Muscle layer of colon (tissue), 2 donors: ENCODE measurements at regions not wholly inside any gene's neighbourhood (a gene's known extent, or its start where the extent isn't known, plus 50 kb on each side); places are given as distances from the start of the nearest gene placed in this dataset.
"Not testable (repeated sequence)": the region's sequence is repeated elsewhere in the genome, so short reads cannot be mapped to it uniquely, and the experiment has no call there.

ENCODE experiments used
- H3K27ac ChIP-seq: one replicate; pipeline ENCODE4 v1.7.0; 2013; ENCODE audit warnings: low read depth, mild to moderate bottlenecking, low read length, moderate library complexity
- H3K27me3 ChIP-seq, 2 donors: one replicate each; pipeline ENCODE4 v1.7.0; 2013; ENCODE audit warnings: low read length in 2 of 2, mild to moderate bottlenecking in 2 of 2; ENCODE audit not compliant: insufficient read depth in 2 of 2, control insufficient read depth in 1 of 2
- H3K36me3 ChIP-seq: one replicate; pipeline ENCODE4 v1.7.0; 2013; ENCODE audit warnings: mild to moderate bottlenecking, low read length; ENCODE audit not compliant: insufficient read depth
- H3K4me1 ChIP-seq: one replicate; pipeline ENCODE4 v1.7.0; 2013; ENCODE audit warnings: mild to moderate bottlenecking, low read length; ENCODE audit not compliant: insufficient read depth
- H3K4me3 ChIP-seq, 2 donors: one replicate each; pipeline ENCODE4 v1.7.0; 2013; ENCODE audit warnings: low read length in 2 of 2, low read depth in 1 of 2, mild to moderate bottlenecking in 1 of 2, moderate library complexity in 1 of 2
- H3K9ac ChIP-seq: one replicate; pipeline ENCODE4 v1.7.0; 2013; ENCODE audit warnings: low read length
- H3K9me3 ChIP-seq: one replicate; pipeline ENCODE4 v1.7.0; 2013; ENCODE audit warnings: mild to moderate bottlenecking, low read length
- donor health status: abdominal sarcoma.
- donor health status: Adenocarcinoma of cecum.

DNA sequence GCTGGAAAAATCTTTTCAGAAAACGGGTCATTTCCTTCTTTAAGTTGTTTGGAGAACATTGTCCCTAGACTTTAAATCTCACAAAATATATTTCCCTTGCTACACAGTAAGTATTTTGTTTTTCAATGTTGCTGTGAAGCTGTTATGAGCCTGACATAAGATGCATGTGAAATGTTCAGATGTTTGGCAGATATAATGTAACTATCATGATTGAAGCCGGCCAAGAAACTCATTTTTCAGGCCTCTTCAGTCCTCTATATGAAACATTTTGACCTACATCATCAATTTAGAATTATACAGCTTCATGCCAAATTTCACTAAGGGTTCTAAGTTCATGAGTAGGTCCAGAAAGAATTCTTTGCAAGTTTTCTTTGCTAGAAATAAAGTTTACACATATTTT is 133.8 kb downstream of the JRKL start:
- Histone ChIP-seq H3K27ac (no peak overlapping the region), H3K27me3 (no peaks in the 10 kb centered on the region)

DNA sequence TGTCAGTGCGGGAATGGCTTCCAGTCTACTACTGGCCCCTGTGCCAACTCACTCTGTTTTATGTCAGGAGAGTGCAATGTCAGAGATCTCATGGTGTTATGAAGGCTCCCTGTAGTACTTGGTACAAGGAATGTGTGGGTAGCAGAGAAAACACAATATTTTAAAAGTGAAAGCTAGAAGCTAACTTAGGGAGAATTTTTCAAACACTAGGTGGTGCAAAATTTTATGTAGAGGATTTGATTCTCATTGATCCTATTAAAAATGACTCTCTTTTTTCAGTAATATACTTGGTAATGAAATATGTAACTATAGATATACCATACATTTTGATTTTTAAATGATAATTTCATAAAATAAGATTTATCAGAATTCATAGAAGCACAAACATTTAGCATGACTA is 134.7 kb downstream of the JRKL start:
- H3K9me3 ChIP-seq = no peaks in the 10 kb centered on the region
- H3K4me1 ChIP-seq = no peaks in the 10 kb centered on the region
- no peak overlapping the region for H3K9ac ChIP-seq
- no peaks in the 10 kb centered on the region for H3K27me3 ChIP-seq
- H3K36me3 ChIP-seq = no peaks in the 10 kb centered on the region
- no peak overlapping the region for H3K4me3 ChIP-seq
- H3K27ac ChIP-seq = no peak overlapping the region

More for the DNA sequence above, 133.8 kb downstream of the JRKL start:
- Histone ChIP-seq H3K36me3 (no peaks in the 10 kb centered on the region), H3K4me1 (no peaks in the 10 kb centered on the region), H3K4me3 (no peak overlapping the region), H3K9me3 (no peaks in the 10 kb centered on the region), H3K9ac (no peak overlapping the region)

DNA sequence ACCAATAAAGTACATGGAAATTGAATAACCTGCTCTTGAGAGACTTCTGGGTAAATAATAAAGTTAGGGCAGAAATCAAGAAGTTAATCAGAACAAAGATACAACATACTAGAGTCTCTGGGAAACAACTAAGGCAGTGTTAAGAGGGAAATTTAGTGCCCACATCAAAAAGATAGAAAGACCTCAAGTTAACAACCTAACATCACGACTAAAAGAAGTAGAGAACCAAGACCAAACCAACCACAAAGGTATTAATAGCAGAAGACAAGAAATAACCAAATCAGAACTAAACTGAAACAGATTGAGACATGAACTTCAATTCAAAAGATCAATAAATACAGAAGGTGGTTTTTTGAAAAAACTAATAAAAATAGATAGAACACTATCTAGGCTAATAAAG is 140.7 kb downstream of the JRKL start:
- Histone ChIP-seq H3K9me3 (no peaks in the 10 kb centered on the region), H3K4me3 (no peak overlapping the region), H3K36me3 (no peaks in the 10 kb centered on the region), H3K9ac (no peak overlapping the region), H3K27me3 (no peaks in the 10 kb centered on the region), H3K4me1 (no peaks in the 10 kb centered on the region), H3K27ac (no peak overlapping the region)

DNA sequence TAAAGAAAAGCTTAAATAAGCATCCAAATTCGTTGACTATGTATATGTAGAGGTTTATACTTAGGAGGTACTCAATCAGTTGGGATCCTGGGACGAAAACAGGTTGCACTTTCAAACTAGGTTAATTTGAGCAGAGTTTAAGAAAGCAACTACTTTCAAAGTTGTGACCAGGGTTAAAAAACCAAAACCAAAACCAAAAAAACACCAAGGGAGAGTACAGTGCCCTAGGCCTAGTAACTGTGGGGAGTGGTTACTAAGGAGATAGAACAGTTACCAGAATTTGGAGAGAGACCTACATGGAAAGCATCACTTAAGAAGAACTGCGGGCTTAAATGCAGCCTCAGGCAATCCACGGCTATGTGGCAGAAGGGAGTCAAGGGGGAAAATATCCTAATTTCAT is 148.3 kb downstream of the JRKL start:
- Histone ChIP-seq H3K9me3 (no peaks in the 10 kb centered on the region), H3K4me1 (no peaks in the 10 kb centered on the region), H3K27ac (no peak overlapping the region), H3K4me3 (no peak overlapping the region), H3K27me3 (no peaks in the 10 kb centered on the region), H3K9ac (no peak overlapping the region), H3K36me3 (no peaks in the 10 kb centered on the region)

DNA sequence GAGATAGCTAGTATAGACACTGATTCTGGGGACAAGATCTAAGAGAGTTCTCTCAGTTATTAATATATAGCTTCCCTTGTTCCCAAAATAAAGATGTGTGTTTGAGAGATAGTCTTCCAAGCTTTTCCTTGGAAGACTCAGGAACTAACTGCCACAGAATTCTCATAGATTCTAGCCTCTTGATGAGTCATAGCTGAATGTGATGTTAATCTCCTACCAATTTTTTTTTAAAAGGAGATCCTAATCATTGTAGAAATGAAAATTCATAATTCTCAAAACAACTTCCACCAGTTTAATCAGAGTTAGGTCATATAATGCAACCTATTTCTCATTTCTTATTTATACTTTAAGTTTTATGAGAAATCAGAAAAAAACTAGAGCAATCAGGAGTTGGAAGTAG is 148.8 kb downstream of the JRKL start:
- Histone ChIP-seq H3K4me1 (no peaks in the 10 kb centered on the region), H3K27ac (no peak overlapping the region), H3K36me3 (no peaks in the 10 kb centered on the region), H3K9me3 (no peaks in the 10 kb centered on the region), H3K4me3 (no peak overlapping the region), H3K27me3 (no peaks in the 10 kb centered on the region), H3K9ac (no peak overlapping the region)

DNA sequence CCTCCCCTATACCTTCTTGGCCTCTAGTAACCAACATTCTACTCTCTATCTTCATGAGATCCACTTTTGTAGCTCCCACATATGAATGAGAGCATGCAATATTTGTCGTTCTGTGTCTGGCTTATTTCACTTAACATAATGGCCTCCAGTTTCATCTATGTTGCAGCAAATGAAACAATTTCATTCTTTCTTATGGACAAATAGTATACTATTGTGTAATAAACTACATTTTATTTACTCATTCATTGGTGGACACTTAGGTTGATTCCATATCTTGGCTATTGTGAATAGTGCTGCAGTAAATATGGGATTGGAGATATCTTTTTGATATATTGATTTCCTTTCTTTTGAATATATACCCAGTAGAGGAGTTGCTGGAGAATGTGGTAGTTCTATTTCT is 151.1 kb downstream of the JRKL start:
- Histone ChIP-seq H3K9me3 (no peaks in the 10 kb centered on the region), H3K27me3 (no peaks in the 10 kb centered on the region), H3K27ac (no peak overlapping the region), H3K4me1 (no peaks in the 10 kb centered on the region), H3K9ac (no peak overlapping the region), H3K36me3 (no peaks in the 10 kb centered on the region), H3K4me3 (no peak overlapping the region)

DNA sequence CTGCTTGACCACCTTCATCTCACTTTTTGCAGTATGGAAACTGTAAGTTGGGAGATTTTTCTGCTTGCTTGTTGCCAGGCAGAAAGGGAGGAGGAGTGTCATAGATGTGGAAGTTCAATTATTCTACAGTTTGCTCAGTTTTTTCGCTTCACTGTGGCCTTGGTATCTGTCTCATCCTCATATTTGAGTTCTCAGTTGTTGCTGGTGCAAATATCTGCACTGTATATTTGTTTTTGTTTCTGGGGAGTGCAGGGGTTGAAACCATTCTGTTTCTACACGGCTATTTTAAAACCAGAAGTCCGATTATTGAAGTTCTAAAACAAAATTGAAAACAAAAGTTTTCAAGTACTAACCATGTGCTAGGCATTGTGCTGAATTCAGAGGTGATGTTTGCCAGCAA is 153.4 kb downstream of the JRKL start:
- Histone ChIP-seq H3K9me3 (no peaks in the 10 kb centered on the region), H3K4me1 (no peaks in the 10 kb centered on the region), H3K4me3 (no peak overlapping the region), H3K27me3 (no peaks in the 10 kb centered on the region), H3K9ac (no peak overlapping the region), H3K36me3 (no peaks in the 10 kb centered on the region), H3K27ac (no peak overlapping the region)

DNA sequence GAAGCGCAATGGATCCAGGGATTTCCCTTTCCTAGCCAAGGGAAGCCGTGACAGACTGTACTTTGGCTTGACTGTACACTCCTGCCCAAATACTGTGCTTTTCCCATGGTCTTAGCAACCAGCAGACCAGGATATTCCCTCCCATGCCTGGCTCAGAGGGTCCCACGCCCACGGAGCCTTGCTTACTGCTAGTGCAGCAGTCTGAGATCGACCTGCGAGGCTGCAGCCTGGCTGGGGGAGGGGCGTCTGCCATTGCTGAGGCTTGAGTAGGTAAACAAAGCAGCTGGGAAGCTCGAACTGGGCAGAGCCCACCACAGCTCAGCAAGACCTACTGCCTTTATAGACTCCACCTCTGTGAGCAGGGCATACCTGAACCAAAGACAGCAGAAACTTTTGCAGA is 155.4 kb downstream of the JRKL start:
- not testable (repeated sequence) for H3K9ac ChIP-seq, H3K4me1 ChIP-seq, H3K4me3 ChIP-seq, H3K27me3 ChIP-seq, H3K36me3 ChIP-seq, H3K9me3 ChIP-seq, H3K27ac ChIP-seq

DNA sequence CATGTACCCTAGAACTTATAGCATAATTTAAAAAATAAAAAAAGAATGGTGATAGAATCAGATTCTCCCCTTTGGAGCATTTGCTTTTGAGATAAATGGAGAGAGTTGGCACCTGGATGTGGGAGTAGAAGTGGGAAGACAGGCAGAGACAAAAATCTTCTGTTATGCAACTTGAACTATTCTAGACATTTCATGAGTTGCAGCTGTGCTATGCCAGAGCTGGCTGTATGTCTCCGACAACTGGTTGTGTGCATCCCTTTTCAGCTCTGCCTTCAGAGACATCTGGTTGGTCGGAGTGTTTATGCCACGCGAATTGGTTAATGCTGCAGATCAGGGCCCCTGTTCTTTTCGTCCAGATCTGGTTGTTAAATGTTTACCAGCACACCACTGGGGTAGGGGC is 161.3 kb downstream of the JRKL start:
- H3K4me3 ChIP-seq = no peak overlapping the region
- no peaks in the 10 kb centered on the region for H3K9me3 ChIP-seq
- H3K4me1 ChIP-seq = no peaks in the 10 kb centered on the region
- no peaks in the 10 kb centered on the region for H3K36me3 ChIP-seq
- no peak overlapping the region for H3K27ac ChIP-seq
- H3K27me3 ChIP-seq = no peaks in the 10 kb centered on the region
- H3K9ac ChIP-seq = no peak overlapping the region

DNA sequence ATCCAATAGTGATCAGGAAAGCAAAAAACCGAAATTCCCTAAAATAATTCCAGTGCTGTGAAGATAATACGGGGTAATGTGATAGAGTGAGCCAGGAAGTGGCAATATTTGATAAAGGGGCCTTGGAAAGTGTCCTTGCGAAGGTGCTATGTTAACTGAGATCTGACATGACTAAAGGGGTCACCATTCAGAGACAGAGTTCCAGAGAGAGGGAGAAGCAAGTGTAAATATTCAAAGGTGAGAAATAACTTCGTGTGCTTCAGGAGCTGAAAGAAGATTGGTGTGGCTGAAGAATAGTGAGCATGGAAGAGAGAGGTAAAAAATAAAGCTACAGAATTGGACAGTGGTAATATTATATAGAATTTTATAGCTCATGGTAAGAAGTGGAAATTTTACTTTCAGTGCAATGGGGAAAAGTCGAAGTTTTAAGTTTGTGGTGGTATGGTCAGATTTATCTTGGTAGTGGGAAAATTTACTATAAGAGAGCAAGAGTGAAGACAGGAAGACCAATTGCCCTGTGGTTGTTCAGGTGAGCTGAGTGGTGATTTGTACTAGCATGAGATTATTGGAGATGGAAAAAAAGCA is 164.5 kb downstream of the JRKL start:
- no peaks in the 10 kb centered on the region for H3K27me3 ChIP-seq
- no peak overlapping the region for H3K4me3 ChIP-seq
- no peaks in the 10 kb centered on the region for H3K36me3 ChIP-seq
- H3K4me1 ChIP-seq = no peaks in the 10 kb centered on the region
- no peaks in the 10 kb centered on the region for H3K9me3 ChIP-seq
- no peak overlapping the region for H3K27ac ChIP-seq
- H3K9ac ChIP-seq = no peak overlapping the region

DNA sequence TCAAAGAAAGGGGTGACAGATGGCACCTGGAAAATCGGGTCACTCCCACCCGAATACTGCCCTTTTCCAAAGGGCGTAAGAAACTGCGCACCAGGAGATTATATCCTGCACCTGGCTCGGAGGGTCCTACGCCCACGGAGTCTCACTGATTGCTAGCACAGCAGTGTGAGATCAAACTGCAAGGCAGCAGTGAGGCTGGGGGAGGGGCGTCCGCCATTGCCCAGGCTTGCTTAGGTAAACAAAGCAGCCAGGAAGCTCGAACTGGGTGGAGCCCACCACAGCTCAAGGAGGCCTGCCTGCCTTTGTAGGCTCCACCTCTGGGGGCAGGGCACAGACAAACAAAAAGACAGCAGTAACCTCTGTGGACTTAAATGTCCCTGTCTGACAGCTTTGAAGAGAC is 166.0 kb downstream of the JRKL start:
- not testable (repeated sequence) for H3K27ac ChIP-seq, H3K36me3 ChIP-seq, H3K4me3 ChIP-seq, H3K9me3 ChIP-seq, H3K9ac ChIP-seq, H3K27me3 ChIP-seq, H3K4me1 ChIP-seq

DNA sequence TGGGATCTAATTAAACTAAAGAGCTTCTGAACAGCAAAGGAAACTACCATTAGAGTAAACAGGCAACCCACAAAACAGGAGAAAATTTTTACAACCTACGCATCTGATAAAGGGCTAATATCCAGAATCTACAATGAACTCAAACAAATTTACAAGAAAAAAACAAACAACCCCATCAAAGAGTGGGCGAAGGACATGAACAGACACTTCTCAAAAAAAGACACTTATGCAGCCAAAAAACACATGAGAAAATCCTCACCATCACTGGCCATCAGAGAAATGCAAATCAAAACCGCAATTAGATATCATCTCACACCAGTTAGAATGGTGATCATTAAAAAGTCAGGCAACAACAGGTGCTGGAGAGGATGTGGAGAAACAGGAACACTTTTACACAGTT is 170.9 kb downstream of the JRKL start:
- H3K9me3 ChIP-seq, H3K4me3 ChIP-seq, H3K27me3 ChIP-seq, H3K36me3 ChIP-seq, H3K27ac ChIP-seq, H3K4me1 ChIP-seq, H3K9ac ChIP-seq: not testable (repeated sequence)
